Heart left ventricle (tissue), 13 donors: ENCODE measurements at regions not wholly inside any gene's neighbourhood (a gene's known extent, or its start where the extent isn't known, plus 50 kb on each side); places are given as distances from the start of the nearest gene placed in this dataset.

Experiments used
- CTCF ChIP-seq, 12 donors: fragments of 200-600 bp; sonication (generic) in 4 of 12; IDR thresholded peaks; one replicate each; pipeline versions ENCODE4 v1.5.0 to v1.8.0; 2018 to 2022; ENCODE audit warnings: antibody characterized with exemption in 12 of 12, mild to moderate bottlenecking in 5 of 12
- POLR2A ChIP-seq, 2 donors: fragments of 450-650 bp; IDR thresholded peaks; one replicate each; pipeline ENCODE4 v1.6.1; 2017; ENCODE audit warnings: antibody characterized with exemption in 2 of 2, mild to moderate bottlenecking in 2 of 2, moderate library complexity in 2 of 2
- donor health status: ischemic (EF 13 %, LVEDD 7.1; RV severe dilation, severe dysfunction).
- donor health status: DM: no; HTN: yes; CAD: no.
- donor health status: DM: no; HTN: no; CAD: no.
- donor health status: ischemic (EF 25% LVEDD 6.9; RV normal size, moderate dysfunction).
- donor health status: ischemic (EF 25% LVEDD 5.7; RV mildly dilated, moderate dysfunction).
- donor health status: ischemic (EF 35%, LVEDD 5.7; RV mildly dilated, moderate dysfunction).
- donor health status: nonischemic (EF 11% LVEDD 7.7; RV severe dilation, severe dysfunction).
- donor health status: DM: yes; HTN: yes; CAD: no.
- donor health status: PGD.
- donor health status: ischemic (EF 29% LVEDD 5.4; RV normal size, mild dysfunction).
- donor health status: nonischemic (EF 23%, LVEDD 6.1; RV moderate dilation, normal function).

GRCh38 chr15:88729581-88729980 lies 73.7 kb upstream of the ACAN start:
- TF ChIP-seq CTCF (IDR thresholded peaks at IDR 0.05): no peak
- no peak for TF ChIP-seq POLR2A (IDR thresholded peaks at IDR 0.05)
